GM18867 (cell line): ENCODE measurements at regions not wholly inside any gene's neighbourhood (a gene's known extent, or its start where the extent isn't known, plus 50 kb on each side); places are given as distances from the start of the nearest gene placed in this dataset.
"Not testable (repeated sequence)": the region's sequence is repeated elsewhere in the genome, so short reads cannot be mapped to it uniquely, and the experiment has no call there.

Experiments
- ATAC-seq: cut with Tn5 transposase; IDR thresholded peaks from one replicate; pipeline ENCODE4 v1.9.1; 2021; ENCODE audit warnings: mild to moderate bottlenecking, moderate library complexity; ENCODE audit not compliant: unreplicated experiment

GRCh38 chr6:156421301-156421700 is 355.9 kb upstream of the ARID1B start:
- not testable (repeated sequence) for ATAC-seq

- no peak for ATAC-seq
Observed at GRCh38 chr6:156420172-156420993, 356.8 kb upstream of the ARID1B start.

GRCh38 chr6:156419594-156419993 is 357.6 kb upstream of the ARID1B start:
- no peak for ATAC-seq

- no peak for ATAC-seq
Observed at GRCh38 chr6:156418253-156418652, 358.9 kb upstream of the ARID1B start.

- ATAC-seq = no peak
Observed at GRCh38 chr6:156416391-156416790, 360.8 kb upstream of the ARID1B start.

- no peak for ATAC-seq
Observed at GRCh38 chr6:156413154-156413553, 364.0 kb upstream of the ARID1B start.

GRCh38 chr6:156410649-156411048 is 366.5 kb upstream of the ARID1B start:
- ATAC-seq = no peak

- ATAC-seq = no peak
Observed at GRCh38 chr6:156408655-156409054, 368.5 kb upstream of the ARID1B start.

- ATAC-seq = no peak
Observed at GRCh38 chr6:156407334-156407733, 369.8 kb upstream of the ARID1B start.

GRCh38 chr6:156406688-156407087 is 370.5 kb upstream of the ARID1B start:
- ATAC-seq = no peak

GRCh38 chr6:156406099-156406498 is 371.1 kb upstream of the ARID1B start:
- no peak for ATAC-seq

- ATAC-seq = no peak
Observed at GRCh38 chr6:156402628-156403027, 374.6 kb upstream of the ARID1B start.

- ATAC-seq = no peak
Observed at GRCh38 chr6:156402227-156402626, 375.0 kb upstream of the ARID1B start.

GRCh38 chr6:156400487-156400886 is 376.7 kb upstream of the ARID1B start:
- ATAC-seq = no peak

GRCh38 chr6:156398966-156399365 is 378.2 kb upstream of the ARID1B start:
- ATAC-seq = no peak

- ATAC-seq = no peak
Observed at GRCh38 chr6:156398371-156398770, 378.8 kb upstream of the ARID1B start.

- peak; percentile 14 for ATAC-seq
Observed at GRCh38 chr6:156396791-156397418, 380.3 kb upstream of the ARID1B start.

GRCh38 chr6:156396068-156396771 is 381.0 kb upstream of the ARID1B start:
- ATAC-seq = peak; percentile 75

GRCh38 chr6:156395276-156395675 is 381.9 kb upstream of the ARID1B start:
- ATAC-seq = peak; percentile 51

GRCh38 chr6:156392648-156393047 is 384.5 kb upstream of the ARID1B start:
- ATAC-seq = no peak

- no peak for ATAC-seq
Observed at GRCh38 chr6:156391977-156392376, 385.2 kb upstream of the ARID1B start.
